ENCODE measurements at regions not wholly inside any gene's neighbourhood (a gene's known extent, or its start where the extent isn't known, plus 50 kb on each side); places are given as distances from the start of the nearest gene placed in this dataset.

GRCh38 chr14:61927520-61927919 lies 165.3 kb downstream of the SNAPC1 start:
- Mint-ChIP-seq H3K27me3 (ENCODE audit: insufficient read depth, unreplicated experiment) (no peaks in the 10 kb centered on the region), H3K36me3 (ENCODE audit: insufficient read depth, unreplicated experiment) (no peaks in the 10 kb centered on the region), H3K4me1 (ENCODE audit: low read depth, unreplicated experiment) (peaks cover 35% of the 10 kb centered on the region), H3K9me3 (ENCODE audit: unreplicated experiment) (no peaks in the 10 kb centered on the region), H3K4me3 (ENCODE audit: unreplicated experiment) (peak overlapping the region; percentile 38), H3K27ac (ENCODE audit: unreplicated experiment) (no peak overlapping the region)
- peaks cover 43% of the 10 kb centered on the region for H3K4me1 ChIP-seq
- POLR2A ChIA-PET = no interaction called here
- H3K4me3 ChIP-seq (ENCODE audit: low read depth, low read length) = no peak overlapping the region
- no TSS peak for BruUV-seq (replicated peaks)
- CTCF ChIA-PET = no interaction called here
- no peak for DNase-seq
- TF ChIP-seq, protein P1, sequence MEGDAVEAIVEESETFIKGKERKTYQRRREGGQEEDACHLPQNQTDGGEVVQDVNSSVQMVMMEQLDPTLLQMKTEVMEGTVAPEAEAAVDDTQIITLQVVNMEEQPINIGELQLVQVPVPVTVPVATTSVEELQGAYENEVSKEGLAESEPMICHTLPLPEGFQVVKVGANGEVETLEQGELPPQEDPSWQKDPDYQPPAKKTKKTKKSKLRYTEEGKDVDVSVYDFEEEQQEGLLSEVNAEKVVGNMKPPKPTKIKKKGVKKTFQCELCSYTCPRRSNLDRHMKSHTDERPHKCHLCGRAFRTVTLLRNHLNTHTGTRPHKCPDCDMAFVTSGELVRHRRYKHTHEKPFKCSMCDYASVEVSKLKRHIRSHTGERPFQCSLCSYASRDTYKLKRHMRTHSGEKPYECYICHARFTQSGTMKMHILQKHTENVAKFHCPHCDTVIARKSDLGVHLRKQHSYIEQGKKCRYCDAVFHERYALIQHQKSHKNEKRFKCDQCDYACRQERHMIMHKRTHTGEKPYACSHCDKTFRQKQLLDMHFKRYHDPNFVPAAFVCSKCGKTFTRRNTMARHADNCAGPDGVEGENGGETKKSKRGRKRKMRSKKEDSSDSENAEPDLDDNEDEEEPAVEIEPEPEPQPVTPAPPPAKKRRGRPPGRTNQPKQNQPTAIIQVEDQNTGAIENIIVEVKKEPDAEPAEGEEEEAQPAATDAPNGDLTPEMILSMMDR (IDR thresholded peaks at IDR 0.05; ENCODE audit: insufficient read depth in 1 of 2, low read depth in 1 of 2, low read length in 1 of 2, severe bottlenecking in 1 of 2, unreplicated experiment in 1 of 2) = no peak
- intact Hi-C loops (cut with micrococcal nuclease; ENCODE audit: unreplicated experiment) = no loop called here
- no peaks in the 10 kb centered on the region for H3K27me3 ChIP-seq (replicated peaks; ENCODE audit: control insufficient read depth, insufficient read depth, low read length)
- H3K9me3 ChIP-seq = no peaks in the 10 kb centered on the region
- no peaks in the 10 kb centered on the region for H3K36me3 ChIP-seq (ENCODE audit: control insufficient read depth, insufficient read depth, low read length)

GRCh38 chr14:61928300-61928699 lies 166.1 kb downstream of the SNAPC1 start:
- Histone ChIP-seq H3K4me3 (ENCODE audit: low read depth, low read length) (no peak overlapping the region), H3K4me1 (peaks cover 43% of the 10 kb centered on the region), H3K27me3 (replicated peaks; ENCODE audit: control insufficient read depth, insufficient read depth, low read length) (no peaks in the 10 kb centered on the region), H3K9me3 (no peaks in the 10 kb centered on the region), H3K36me3 (ENCODE audit: control insufficient read depth, insufficient read depth, low read length) (no peaks in the 10 kb centered on the region)
- ChIA-PET POLR2A (no interaction called here), CTCF (no interaction called here)
- Mint-ChIP-seq H3K36me3 (ENCODE audit: insufficient read depth, unreplicated experiment) (no peaks in the 10 kb centered on the region), H3K4me1 (ENCODE audit: low read depth, unreplicated experiment) (peaks cover 35% of the 10 kb centered on the region), H3K4me3 (ENCODE audit: unreplicated experiment) (no peak overlapping the region), H3K27ac (ENCODE audit: unreplicated experiment) (no peak overlapping the region), H3K9me3 (ENCODE audit: unreplicated experiment) (no peaks in the 10 kb centered on the region), H3K27me3 (ENCODE audit: insufficient read depth, unreplicated experiment) (no peaks in the 10 kb centered on the region)
- TF ChIP-seq, protein P1 (IDR thresholded peaks at IDR 0.05; ENCODE audit: insufficient read depth in 1 of 2, low read depth in 1 of 2, low read length in 1 of 2, severe bottlenecking in 1 of 2, unreplicated experiment in 1 of 2) = no peak
- BruUV-seq (replicated peaks) = no TSS peak
- intact Hi-C loops (cut with micrococcal nuclease; ENCODE audit: unreplicated experiment) = no loop called here
- no peak for DNase-seq

GRCh38 chr14:61928701-61929100 lies 166.5 kb downstream of the SNAPC1 start:
- BruUV-seq (replicated peaks) = no TSS peak
- TF ChIP-seq, protein P1 (IDR thresholded peaks at IDR 0.05; ENCODE audit: insufficient read depth in 1 of 2, low read depth in 1 of 2, low read length in 1 of 2, severe bottlenecking in 1 of 2, unreplicated experiment in 1 of 2) = no peak
- Mint-ChIP-seq H3K9me3 (ENCODE audit: unreplicated experiment) (no peaks in the 10 kb centered on the region), H3K27ac (ENCODE audit: unreplicated experiment) (no peak overlapping the region), H3K27me3 (ENCODE audit: insufficient read depth, unreplicated experiment) (no peaks in the 10 kb centered on the region), H3K4me3 (ENCODE audit: unreplicated experiment) (no peak overlapping the region), H3K4me1 (ENCODE audit: low read depth, unreplicated experiment) (peaks cover 35% of the 10 kb centered on the region), H3K36me3 (ENCODE audit: insufficient read depth, unreplicated experiment) (no peaks in the 10 kb centered on the region)
- Histone ChIP-seq H3K27me3 (replicated peaks; ENCODE audit: control insufficient read depth, insufficient read depth, low read length) (no peaks in the 10 kb centered on the region), H3K36me3 (ENCODE audit: control insufficient read depth, insufficient read depth, low read length) (no peaks in the 10 kb centered on the region), H3K4me1 (peaks cover 43% of the 10 kb centered on the region), H3K9me3 (no peaks in the 10 kb centered on the region), H3K4me3 (ENCODE audit: low read depth, low read length) (no peak overlapping the region)
- CTCF ChIA-PET = no interaction called here
- POLR2A ChIA-PET = no interaction called here
- no peak for DNase-seq
- intact Hi-C loops (cut with micrococcal nuclease; ENCODE audit: unreplicated experiment) = no loop called here
